Smooth muscle cell (in vitro differentiated cells): ENCODE measurements at regions not wholly inside any gene's neighbourhood (a gene's known extent, or its start where the extent isn't known, plus 50 kb on each side); places are given as distances from the start of the nearest gene placed in this dataset.

ENCODE experiments used
- DNase-seq: peaks from one replicate; lab custom pipeline; 2025; ENCODE audit not compliant: unreplicated experiment; lab: John Stamatoyannopoulos, UW
- H2AFZ ChIP-seq: fragments of 200-600 bp; sonication (generic); 2 replicates; pipeline ENCODE4 v1.6.0; 2016; ENCODE audit warnings: antibody characterized with exemption, low read depth, mild to moderate bottlenecking
- H3F3A ChIP-seq: fragments of 200-600 bp; sonication (generic); 2 replicates; pipeline ENCODE4 v1.6.0; 2017; ENCODE audit warnings: antibody characterized with exemption, low read depth
- H3K27ac ChIP-seq: fragments of 200-600 bp; sonication (generic); 2 replicates; pipeline ENCODE4 v1.5.1; 2016; ENCODE audit warnings: low read depth, mild to moderate bottlenecking
- H3K27me3 ChIP-seq: fragments of 200-600 bp; sonication (generic); 2 replicates; pipeline ENCODE4 v1.6.1; 2016; ENCODE audit warnings: low read depth, mild to moderate bottlenecking
- H3K36me3 ChIP-seq: fragments of 200-600 bp; sonication (generic); 2 replicates; pipeline ENCODE4 v1.5.1; 2016; ENCODE audit warnings: low read depth
- H3K4me1 ChIP-seq: fragments of 200-600 bp; sonication (generic); 2 replicates; pipeline ENCODE4 v1.5.1; 2016; ENCODE audit warnings: low read depth
- H3K4me2 ChIP-seq: fragments of 200-600 bp; sonication (generic); 2 replicates; pipeline ENCODE4 v1.6.0; 2016; ENCODE audit warnings: mild to moderate bottlenecking
- H3K4me3 ChIP-seq: fragments of 200-600 bp; sonication (generic); 2 replicates; pipeline ENCODE4 v1.5.1; 2016; ENCODE audit warnings: mild to moderate bottlenecking
- H3K79me2 ChIP-seq: fragments of 200-600 bp; sonication (generic); 2 replicates; pipeline ENCODE4 v1.6.0; 2016; ENCODE audit warnings: low read depth, mild to moderate bottlenecking
- H3K9ac ChIP-seq: fragments of 200-600 bp; sonication (generic); 2 replicates; pipeline ENCODE4 v1.6.0; 2016; ENCODE audit warnings: low read depth
- H3K9me3 ChIP-seq: fragments of 200-600 bp; sonication (generic); replicated peaks from 2 replicates; pipeline ENCODE4 v1.5.1; 2016; ENCODE audit warnings: low read depth
- H4K20me1 ChIP-seq: fragments of 200-600 bp; sonication (generic); 2 replicates; pipeline ENCODE4 v1.6.0; 2016; ENCODE audit warnings: low read depth
- WGBS: methylation state at CpG from one replicate; pipeline ENCODE4 v1.1.7; 2016; ENCODE audit warnings: low lambda C conversion rate; 5-methylcytosine and 5-hydroxymethylcytosine counted together
- TF ChIP-seq, protein P1 (sequence below): fragments of 200-600 bp; sonication (generic); IDR thresholded peaks from 2 replicates; pipeline ENCODE4 v1.5.1; 2017; ENCODE audit warnings: borderline replicate concordance, mild to moderate bottlenecking, antibody characterized with exemption; ENCODE audit not compliant: insufficient read depth, poor library complexity, severe bottlenecking

DNA sequence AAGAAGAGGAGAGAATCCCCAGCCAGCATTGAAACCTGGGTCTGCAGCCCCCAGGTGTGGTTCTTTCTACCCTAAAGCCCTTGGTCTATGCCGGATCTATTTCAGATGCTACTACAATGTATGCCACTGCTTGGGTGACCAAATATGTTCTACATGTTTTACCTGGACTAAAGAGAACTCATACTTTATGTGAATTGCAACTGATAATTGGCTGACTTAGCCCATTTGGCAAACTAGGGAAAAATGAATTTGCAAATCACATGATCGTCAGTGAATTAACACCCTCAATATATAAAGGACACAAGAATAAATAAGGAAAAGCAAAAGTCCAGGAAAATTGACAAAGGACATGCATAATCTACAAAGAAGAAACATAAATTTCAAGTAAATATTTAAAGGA is 308.8 kb upstream of the IRX2 start:
- Histone ChIP-seq H3K27me3 (no peaks in the 10 kb centered on the region), H3K9ac (no peak overlapping the region), H3F3A (no peaks in the 10 kb centered on the region), H3K36me3 (no peaks in the 10 kb centered on the region), H2AFZ (no peak overlapping the region), H3K4me1 (no peaks in the 10 kb centered on the region), H3K4me2 (no peak overlapping the region), H3K4me3 (no peak overlapping the region), H3K79me2 (no peaks in the 10 kb centered on the region), H3K9me3 (no peaks in the 10 kb centered on the region), H3K27ac (no peak overlapping the region), H4K20me1 (no peaks in the 10 kb centered on the region)
- DNase-seq = no peak
- TF ChIP-seq, protein P1, sequence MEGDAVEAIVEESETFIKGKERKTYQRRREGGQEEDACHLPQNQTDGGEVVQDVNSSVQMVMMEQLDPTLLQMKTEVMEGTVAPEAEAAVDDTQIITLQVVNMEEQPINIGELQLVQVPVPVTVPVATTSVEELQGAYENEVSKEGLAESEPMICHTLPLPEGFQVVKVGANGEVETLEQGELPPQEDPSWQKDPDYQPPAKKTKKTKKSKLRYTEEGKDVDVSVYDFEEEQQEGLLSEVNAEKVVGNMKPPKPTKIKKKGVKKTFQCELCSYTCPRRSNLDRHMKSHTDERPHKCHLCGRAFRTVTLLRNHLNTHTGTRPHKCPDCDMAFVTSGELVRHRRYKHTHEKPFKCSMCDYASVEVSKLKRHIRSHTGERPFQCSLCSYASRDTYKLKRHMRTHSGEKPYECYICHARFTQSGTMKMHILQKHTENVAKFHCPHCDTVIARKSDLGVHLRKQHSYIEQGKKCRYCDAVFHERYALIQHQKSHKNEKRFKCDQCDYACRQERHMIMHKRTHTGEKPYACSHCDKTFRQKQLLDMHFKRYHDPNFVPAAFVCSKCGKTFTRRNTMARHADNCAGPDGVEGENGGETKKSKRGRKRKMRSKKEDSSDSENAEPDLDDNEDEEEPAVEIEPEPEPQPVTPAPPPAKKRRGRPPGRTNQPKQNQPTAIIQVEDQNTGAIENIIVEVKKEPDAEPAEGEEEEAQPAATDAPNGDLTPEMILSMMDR = no peak
- WGBS = 93% methylated on average over 2 of the region's 2 CpGs

DNA sequence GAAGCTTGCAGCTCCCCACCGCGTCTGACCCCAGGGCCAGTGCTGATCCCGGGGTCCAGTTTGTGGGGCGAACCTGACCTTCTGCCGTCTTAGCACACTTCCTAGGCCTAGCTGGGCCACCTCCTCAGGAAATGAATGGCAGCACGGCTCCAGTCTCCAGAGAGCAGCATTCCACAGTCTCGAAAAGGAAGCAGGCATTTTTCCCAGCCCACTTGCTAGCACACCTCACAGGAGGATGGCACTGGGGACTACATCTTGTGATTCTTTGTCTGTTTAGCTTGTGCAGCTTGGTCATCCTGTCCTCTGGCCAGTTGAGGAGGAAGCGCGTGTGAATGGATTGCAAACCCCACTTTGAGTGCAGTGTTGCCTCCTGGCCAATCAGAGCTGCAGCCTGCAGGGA is 308.0 kb upstream of the IRX2 start:
- Histone ChIP-seq H3K36me3 (no peaks in the 10 kb centered on the region), H3K9ac (no peak overlapping the region), H3F3A (no peaks in the 10 kb centered on the region), H2AFZ (no peak overlapping the region), H4K20me1 (no peaks in the 10 kb centered on the region), H3K4me1 (no peaks in the 10 kb centered on the region), H3K27me3 (no peaks in the 10 kb centered on the region), H3K9me3 (no peaks in the 10 kb centered on the region), H3K4me2 (no peak overlapping the region), H3K79me2 (no peaks in the 10 kb centered on the region), H3K27ac (no peak overlapping the region), H3K4me3 (no peak overlapping the region)
- 94% methylated on average over 9 of the region's 9 CpGs for WGBS
- TF ChIP-seq, protein P1 = no peak
- no peak for DNase-seq

- Histone ChIP-seq H3K36me3 (no peaks in the 10 kb centered on the region), H3K4me1 (no peaks in the 10 kb centered on the region), H3K27me3 (no peaks in the 10 kb centered on the region), H3K4me2 (no peak overlapping the region), H2AFZ (no peak overlapping the region), H3K9ac (no peak overlapping the region), H3F3A (no peaks in the 10 kb centered on the region), H3K4me3 (no peak overlapping the region), H4K20me1 (no peaks in the 10 kb centered on the region), H3K9me3 (no peaks in the 10 kb centered on the region), H3K79me2 (no peaks in the 10 kb centered on the region), H3K27ac (no peak overlapping the region)
- WGBS = 77% methylated on average over 17 of the region's 17 CpGs
- TF ChIP-seq, protein P1 = no peak
- no peak for DNase-seq
Observed at GRCh38 chr5:3058942-3059341, 307.5 kb upstream of the IRX2 start.

DNA sequence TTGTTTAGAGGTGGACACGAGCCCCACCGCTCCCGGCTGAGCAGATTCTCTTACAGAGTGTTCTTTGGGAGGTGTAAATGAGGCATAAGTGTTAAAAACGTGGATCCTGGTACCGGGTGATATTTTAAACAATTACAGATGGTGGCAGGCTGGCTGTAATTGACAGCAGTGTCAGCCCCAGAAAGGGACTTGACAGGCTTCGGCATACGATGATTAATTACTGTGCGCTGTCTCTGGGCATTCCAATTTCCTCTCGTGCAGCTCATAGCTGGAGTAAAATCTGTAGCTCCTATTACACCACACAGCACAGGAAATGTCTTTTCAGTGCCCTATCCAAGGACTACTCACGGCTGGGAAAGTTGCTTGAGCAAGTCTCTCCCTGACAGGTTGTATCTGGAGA is 305.4 kb upstream of the IRX2 start:
- Histone ChIP-seq H3K4me3 (no peak overlapping the region), H3K27ac (no peak overlapping the region), H3K9me3 (no peaks in the 10 kb centered on the region), H2AFZ (no peak overlapping the region), H4K20me1 (no peaks in the 10 kb centered on the region), H3K4me1 (no peaks in the 10 kb centered on the region), H3K9ac (no peak overlapping the region), H3K79me2 (no peaks in the 10 kb centered on the region), H3K27me3 (no peaks in the 10 kb centered on the region), H3K4me2 (no peak overlapping the region), H3F3A (no peaks in the 10 kb centered on the region), H3K36me3 (no peaks in the 10 kb centered on the region)
- WGBS = 78% methylated on average over 10 of the region's 10 CpGs
- DNase-seq = no peak
- TF ChIP-seq, protein P1 = no peak
